Eye (tissue), 1 donor: ENCODE measurements at regions not wholly inside any gene's neighbourhood (a gene's known extent, or its start where the extent isn't known, plus 50 kb on each side); places are given as distances from the start of the nearest gene placed in this dataset.

Experiments used
- DNase-seq: peaks from one replicate; pipeline ENCODE4 v3.0.0-alpha.2; 2015

DNA sequence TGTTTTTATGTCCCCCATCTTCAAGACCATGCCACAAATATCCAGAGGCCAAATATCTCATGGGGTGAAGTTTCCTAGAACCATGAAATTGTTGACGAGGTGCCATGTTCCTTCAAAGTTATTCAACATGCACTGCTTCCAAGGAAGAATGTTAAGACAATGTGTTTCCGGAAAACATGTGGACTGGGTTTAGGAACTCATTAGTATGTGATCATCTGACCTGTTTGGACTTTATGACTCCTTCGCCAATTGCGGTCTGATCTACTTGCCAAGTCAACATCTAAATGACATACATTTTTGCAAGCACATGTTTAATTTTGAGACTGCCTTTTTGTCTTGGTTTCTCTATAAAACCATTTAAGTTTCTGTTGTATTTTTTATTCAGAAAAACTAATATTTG lies 234.8 kb downstream of the MAF start:
- DNase-seq, result no peak

DNA sequence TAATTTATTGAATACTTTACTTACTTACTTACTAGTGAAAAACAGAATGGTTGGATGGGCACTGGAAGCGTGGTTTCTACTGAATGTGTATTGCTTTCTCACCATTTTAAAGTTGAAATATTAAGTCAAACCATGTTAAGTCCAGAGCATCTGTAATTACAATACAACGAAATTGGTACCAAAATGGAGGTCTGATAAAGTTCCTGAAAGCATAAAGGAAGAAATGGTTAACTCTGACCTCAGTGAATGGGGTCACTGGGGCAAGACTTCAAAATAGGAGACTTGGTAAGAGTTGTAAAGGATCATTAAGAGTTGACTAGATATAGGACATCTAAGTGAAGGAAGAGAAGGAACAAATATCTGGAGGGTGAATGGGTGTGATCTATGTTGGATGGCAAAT lies 237.1 kb downstream of the MAF start:
- no peak for DNase-seq

DNA sequence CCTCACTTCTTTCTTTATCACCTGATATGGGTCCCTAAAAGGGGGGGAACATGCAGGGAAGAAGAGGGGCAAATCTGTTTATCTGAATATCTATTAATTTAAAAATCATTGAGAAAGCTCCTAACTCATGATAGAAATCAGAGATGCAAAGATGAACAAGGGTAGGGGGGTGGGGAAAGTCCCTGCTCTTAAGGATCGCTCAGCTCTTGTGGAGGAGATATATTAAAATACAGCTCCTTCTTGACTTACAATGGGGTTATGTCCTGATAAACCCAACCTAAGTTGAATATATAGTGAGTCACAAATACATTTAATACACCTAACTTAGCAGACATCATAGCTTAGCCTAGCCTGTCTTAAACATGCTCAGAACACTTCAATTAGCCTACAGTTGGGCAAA lies 237.5 kb downstream of the MAF start:
- no peak for DNase-seq

DNA sequence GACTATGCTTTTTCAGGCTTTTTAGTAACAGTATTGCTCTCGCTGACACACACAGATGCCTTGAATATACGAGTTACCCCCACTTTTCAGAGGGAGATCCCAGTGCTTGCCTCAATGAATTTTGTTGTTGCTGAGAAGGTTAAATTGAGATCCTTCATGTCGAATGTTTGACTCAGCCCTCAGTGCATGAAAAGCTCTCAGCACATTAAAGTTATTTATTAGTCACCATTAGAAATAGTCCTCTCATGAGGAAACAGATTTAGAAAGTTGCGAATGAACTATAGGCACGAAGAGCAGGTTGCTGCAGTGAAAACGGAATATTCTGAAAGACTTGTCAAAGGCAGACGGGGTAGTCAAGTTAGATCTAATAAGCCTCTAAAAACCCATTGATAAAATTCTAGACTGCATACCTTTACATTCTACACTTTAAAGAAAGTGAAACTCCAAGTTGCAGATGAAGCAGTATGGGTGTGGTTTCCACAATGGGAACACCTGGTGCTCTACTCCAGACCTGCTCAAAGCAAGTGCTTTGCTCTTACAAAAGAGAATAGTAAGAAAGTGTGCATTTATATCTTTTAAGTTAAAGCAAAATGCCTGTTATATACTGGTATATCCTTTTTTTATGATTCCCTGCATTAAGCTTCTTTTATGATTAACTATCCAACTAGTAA lies 238.1 kb downstream of the MAF start:
- no peak for DNase-seq

DNA sequence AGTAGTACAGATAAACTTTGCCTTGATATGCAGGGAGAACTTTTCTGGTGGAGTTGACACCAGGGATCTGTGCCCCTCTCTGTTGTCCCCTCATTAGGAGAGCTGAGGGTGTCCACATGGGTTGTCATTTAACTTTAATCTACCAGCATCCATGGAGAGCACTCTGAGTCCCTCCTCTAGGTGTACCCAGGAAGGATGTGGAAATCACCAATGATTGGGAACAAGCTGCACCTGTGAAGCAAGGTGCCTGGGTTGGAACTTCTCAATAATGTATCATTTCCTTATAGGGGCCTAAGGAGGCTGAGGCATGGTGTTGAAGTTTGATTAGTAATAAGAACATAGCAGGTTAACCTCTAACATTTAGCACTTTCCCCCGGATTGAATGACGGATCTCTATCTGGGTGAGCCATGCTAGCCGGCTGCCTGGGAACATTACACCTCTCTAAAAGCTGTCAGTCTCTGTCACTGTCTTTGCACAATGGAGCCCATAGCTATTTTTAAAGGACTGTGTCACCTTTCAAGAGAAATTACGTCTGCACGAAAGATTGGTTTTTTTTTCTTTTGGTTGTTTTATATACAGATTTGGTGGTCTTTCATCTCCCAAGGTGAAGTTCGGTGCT lies 239.3 kb downstream of the MAF start:
- DNase-seq, result no peak

DNA sequence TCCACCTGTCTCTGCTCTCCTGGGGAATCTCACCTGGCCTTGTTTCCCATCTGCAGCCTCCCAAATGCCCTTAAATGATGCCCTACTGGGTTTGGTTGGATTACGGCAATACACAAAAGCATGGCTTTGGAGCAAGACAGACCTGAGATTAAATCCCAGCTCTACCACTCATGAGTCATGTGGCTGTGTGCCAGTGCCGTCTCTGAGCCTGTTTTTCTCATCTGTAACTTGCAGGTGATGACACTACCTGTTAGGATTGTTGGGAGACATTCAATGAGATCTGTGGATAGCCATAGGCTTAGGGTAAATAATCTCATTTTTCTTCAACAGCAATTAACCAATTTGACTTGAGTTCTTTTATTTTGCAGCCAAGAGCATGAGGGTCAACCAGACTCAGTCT lies 240.3 kb downstream of the MAF start:
- no peak for DNase-seq

DNA sequence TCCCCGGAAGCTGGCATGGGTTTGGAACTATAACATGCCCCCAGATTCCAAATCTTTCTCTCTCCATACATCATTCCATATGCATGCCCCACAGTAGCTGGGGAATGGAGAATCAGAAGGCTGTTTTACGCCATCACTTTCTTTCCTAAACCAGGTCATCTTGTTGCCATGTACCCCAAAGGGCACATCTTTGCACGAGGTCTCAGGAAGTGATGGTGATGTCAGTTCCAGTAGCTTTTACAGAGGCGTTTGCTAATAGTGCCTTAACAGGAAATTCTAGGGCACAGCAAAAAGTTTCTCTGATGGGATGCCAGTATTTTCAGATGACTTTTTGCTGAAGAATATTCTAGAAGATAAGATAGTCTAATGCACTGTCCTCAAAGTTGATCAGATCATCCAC lies 241.5 kb downstream of the MAF start:
- DNase-seq, result no peak

DNA sequence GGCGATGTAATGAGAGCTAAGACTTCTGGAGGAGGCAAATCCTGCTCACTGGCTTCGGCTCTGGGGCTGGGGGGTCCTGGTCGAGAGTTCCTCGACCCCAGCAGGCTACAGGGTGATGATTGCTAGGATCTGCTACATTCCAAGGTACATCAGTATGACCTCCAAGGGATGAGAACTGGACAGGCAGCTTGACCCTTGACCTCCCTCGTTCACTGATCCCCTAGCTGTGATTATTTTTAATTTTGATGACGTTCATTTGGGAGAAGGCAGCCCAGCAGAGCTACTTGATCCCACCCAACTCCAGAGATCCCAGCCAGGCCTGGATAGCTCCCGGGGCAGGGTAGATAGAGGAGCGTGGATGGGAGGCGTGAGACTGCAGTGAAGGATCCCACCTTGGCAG lies 242.3 kb downstream of the MAF start:
- DNase-seq, result no peak

DNA sequence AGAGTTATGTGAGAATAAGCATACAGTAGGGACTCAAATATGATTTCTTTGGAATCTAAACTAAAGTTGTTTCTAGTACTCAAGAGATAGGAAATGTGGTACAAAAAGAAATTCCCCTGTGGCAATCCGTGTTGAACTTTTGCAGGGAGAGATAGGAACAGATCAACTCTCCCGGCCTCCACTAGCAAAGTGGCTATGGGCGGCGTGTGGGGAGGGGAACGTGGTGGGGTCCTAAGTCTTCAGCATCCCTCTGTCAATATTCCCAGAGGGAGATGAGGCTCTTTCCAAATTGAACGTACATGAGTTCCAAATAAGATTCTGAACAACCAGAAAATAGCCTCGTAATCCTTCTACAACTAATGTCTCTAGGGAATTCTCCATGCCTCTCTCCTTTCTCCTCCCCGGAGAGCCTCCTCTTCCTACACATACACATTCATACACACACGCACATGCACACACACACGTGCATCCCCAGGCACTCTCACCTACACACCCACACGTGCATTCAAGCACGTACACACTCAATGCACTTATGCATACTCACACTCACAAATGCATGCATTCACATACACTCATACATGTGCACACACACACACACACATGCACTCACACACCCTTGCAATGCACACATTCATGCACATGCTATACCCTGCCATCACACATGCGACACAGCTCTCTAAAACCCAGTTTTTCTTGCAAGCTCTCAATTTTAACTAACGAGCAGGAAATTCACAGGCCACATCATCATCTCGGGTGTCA lies 244.8 kb downstream of the MAF start:
- no peak for DNase-seq

DNA sequence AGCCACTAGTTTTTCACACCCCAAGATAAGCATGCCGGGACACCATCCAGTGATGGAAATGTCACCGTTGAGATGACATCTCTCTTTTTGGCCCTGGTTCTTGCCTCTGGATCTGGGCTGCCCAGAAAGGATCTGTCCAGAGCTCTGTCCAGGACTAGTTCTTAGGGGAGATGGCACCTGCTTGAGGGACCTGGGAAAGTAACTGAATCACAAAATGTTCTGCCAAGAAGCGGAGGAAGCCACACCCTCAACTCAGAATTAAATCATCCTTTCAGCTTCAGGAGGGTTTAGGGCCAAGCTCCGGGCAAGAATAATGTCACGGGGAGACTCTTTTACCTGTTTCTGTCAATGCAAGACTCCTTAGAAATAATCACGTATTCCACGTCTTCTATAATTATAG lies 248.6 kb downstream of the MAF start:
- DNase-seq, result no peak

DNA sequence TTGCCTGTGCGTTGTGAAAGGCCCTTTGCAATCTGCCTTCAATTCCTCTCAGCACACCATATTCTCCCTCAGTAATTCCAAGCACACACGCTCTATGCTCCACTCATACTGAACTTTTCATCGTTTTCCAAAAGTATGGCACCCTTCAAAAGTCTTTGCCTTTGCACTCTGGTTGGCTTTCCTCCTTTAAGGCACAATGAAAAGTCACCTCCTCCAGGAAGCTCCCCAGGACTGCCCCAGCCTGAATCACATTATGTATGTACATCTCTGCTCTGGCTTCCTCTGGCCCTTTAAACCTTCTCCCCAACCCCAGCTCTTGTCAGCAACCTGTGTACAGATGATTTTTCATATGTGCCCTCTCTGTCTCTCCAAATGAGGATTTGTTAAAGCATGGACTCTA lies 250.7 kb downstream of the MAF start:
- DNase-seq, result no peak

DNA sequence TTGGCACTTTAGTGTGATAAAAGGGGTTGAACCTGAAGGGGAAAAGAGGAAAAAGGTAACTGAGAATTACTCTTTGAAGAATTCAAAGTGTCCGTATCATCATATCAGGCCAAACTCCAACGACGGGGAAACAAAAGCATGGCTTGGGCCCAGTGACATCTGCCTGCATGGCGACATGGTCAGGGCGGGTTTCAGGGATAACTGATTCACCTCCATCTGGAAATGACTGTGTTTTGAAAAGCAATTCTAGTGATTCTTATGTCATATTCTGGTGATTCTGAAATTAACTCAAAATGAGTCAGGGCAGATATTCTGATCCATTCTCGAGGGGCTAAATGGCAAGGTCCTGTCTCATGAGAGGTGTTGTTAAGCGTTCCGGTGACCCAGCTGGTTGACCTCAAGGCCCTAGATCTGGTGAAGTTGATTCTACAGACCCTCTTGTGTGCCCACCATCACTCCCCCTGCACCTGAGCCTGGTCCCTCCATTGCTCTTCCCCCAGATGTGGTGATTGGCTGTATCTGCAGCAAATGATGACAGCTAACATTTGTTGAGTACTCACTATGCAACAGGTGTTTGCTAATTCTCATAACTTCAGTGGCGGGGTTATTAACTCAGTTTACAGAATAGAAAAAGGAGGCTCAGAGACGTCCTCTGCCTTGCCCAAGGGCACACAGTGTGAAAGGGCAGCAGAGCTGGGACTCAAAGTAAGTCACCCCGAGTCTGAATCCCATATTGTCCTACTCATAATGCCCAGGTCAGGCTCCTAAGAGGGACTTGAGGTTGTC lies 251.8 kb downstream of the MAF start:
- DNase-seq, result no peak

DNA sequence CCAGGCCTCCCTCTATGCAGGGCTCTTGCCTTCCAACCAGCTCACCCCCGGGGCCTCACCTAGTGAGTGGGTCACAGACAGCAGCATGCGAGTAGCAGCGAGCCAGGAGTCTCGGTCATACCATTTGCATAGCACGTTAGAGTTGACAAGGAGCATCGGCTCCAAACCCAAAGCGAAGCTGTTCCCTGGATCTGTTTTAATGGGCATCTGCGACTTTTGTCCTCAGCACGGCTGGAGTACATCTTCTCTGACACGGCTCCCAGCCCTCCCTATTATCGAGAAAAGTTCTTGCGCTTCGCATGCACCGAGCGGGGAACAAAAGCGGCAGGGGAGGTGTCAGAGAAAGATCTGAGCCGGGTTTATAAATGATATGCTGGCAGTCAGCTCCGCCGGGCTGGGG lies 253.3 kb downstream of the MAF start:
- peak; percentile 55 for DNase-seq

DNA sequence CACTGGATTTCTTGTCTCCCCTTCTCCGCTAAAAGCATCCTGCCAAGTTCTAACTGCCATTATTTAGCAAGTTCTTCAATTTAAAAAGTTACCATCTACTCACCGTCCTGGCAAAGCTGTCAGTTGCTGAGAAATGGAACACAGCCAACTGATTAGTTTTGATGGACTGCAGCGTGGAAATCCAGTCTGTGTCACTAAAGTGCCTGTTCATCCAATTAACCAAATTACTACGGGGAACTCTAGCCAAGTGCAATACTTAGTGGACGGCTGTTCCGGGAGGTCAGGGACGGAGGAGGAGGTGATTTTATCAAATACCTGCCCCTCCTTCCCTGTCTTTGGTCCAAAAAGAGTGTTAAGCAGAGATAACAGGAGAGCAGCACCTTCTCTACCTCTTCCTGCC lies 260.7 kb downstream of the MAF start:
- peak; percentile 76 for DNase-seq

DNA sequence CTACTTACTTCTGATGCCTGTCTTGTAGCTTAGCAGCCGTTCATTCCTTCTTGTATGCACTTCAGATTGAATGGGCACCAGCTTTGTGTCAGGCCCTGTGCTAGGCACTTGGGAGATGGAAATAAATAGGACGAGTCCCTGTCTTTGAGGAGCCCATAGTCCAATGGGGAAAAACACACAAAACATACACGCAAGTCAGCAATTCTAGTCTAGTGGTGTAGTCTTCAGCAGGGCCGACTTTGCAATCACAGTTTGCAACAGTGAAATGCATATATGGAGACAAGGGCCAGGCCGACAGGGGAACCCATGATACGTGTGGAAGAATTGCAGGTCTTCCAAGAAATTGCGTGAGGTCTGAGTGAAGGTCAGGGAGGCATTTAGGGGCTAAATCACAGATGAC lies 262.6 kb downstream of the MAF start:
- no peak for DNase-seq

DNA sequence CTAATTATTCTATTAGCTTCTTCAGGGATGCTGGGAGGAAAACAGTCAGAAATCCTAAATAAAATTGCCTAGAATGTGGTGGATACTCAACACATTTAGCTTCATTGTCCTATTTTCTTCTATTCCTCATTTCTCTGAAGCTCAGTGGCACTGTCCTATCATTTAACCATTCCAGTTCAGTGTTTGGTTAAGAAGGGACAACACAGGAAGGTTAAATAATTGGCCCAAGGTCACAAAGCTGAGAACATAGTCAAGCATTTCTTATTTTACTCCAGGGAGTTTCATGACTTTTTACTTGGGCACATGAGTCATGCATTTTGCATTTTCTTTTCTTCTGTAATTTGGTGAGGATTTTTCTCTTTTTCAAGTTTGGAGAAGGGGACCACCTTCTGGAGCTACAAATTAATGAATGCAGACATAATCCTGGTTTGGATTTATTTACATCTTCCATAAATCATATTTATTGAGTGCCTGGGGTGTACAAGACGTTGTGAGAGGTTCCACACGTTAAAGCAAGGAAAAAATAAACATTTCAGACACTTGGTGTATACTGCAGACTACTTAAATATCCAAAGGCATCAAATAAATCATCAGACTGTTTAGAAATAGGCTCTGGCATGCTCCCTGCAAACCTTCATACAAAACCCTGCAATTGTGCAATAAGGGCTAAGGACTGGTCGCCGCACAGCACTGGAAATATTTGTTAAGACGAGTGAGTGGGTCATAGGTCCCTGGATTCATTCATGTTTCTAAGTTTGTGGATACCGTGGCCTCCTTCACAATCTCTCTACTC lies 263.9 kb downstream of the MAF start:
- no peak for DNase-seq

DNA sequence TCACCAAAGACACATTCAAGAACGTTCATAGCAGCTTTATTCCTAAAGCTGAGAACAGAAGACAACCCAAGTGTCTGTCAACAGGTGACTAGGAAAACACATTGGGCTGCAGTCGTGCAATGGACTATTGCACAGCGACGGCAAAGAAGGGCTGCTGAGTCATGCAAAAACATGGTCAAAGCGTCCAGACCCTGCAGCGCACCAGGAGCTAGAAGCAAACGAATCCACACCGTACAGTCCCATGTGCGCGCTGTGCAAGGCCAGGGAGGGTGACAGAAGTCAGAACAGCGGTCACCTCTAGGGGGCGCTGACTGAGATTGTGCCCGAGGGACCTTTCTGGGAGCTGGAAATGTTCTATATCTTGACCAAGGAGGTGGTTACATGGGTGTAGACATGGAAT lies 266.4 kb downstream of the MAF start:
- no peak for DNase-seq

DNA sequence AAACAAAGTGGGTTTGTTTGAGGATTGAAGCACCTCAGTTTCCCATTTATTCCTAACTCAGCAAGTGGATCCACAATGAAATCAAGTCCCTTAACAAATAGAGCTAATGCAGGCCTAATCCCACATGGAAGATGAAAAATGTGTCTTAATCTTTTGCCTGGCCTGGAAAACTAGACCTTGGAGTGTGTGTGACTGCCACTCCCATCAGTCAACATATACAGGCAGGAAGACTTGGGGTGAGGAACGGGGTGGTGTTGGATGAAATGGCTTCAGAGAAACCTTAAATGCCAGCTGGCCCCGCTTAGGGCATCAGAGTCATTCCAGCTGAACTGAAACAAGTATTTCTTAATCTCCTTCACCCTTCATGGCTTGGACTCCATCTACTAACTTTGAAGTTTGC lies 269.5 kb downstream of the MAF start:
- DNase-seq, result no peak

DNA sequence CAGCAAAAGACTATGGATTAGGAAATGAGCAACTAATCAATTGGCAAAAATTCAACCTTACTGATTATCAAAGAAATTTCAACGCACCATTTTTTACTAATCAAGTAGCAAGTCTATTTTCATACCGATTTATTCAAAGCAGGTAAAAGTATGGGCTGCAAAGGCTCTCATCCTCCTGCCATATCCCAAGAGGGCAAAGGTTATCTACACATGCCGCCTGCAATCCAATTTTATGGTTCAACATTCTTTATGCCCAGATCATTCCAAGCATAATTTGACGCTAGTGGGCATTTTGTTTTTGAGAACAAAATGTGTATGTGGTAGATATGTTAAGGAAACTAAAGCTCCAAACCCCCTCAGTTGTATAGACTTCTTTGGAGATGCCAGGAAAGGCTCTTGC lies 270.6 kb downstream of the MAF start:
- no peak for DNase-seq

DNA sequence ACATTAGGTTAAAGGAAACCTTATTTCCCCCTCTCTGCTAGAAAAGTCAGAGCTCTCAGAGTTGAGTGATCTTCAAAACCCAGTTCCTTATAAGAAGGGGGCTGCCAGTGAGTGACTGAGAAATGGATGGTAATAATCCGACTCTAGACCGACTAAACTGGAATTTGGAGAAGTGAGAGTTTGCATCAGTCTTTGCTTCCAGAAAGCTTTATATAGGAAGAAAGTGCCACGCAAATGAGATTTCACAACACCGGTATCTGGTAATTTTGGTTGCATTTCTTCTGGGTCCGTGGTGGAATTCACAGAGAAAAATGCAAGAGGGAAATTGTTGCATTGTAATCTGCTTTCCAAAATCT lies 271.4 kb downstream of the MAF start:
- no peak for DNase-seq

DNA sequence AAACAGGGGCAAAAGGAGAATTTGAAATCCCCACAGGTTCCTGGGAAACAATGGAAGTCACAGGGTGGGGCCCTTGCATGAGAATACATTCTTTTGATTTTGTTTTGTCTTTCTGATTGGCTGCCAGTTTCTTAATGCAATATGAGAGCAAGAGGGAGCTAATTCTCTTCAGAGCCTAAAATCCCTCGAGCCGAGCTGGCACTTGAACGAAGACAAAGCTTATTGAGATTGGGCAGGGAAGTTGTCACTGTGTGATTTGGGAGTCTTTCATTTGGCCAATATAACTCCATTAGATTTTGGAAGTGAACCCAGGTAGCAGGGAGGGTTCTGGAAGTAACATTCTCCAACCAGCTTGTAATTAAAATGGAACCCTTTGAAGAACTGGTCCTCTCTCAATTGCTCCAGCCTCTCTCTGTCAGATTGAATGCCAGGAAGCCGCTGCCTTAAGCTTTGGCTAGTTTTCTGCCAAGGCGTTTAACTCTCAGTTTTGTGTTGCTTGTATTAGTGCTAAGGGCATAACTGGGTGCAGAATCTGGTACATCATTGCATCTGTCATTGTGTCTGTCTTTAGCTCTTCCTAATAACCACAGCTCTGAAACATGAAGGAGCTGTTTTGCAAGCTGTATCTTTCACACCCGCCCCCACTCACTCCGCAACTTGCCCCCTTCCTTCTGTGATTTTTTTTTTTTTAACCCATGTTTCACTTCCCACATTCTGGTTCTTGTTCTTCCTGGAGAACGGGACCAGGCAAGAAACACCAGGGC lies 272.0 kb downstream of the MAF start:
- DNase-seq, result peak; percentile 35

DNA sequence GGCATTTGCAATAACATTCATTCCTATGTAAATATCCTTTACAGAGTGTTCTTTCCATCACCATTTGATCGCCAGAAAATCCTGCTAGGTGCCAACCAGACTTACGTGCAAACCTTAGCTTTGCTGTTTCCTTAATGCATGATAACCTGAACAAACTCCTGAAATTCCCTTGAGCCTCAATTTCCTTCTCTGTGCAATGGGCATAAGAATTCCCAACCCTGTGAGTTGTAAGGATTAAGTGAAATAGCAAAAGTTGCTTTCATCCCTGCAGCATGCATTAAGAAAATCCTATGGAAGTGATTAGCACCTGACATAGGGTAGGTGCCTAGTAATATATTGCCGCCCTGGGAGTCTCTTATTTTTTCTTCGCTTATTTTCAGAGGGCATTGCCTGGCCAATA lies 272.7 kb downstream of the MAF start:
- no peak for DNase-seq
